Liver (tissue), 8 donors: ENCODE measurements at regions not wholly inside any gene's neighbourhood (a gene's known extent, or its start where the extent isn't known, plus 50 kb on each side); places are given as distances from the start of the nearest gene placed in this dataset.

Experiments
- DNase-seq: peaks from one replicate; pipeline ENCODE4 v3.0.0-alpha.2; 2017; ENCODE audit warnings: low spot score
- H3K27ac ChIP-seq, 2 donors: one replicate each; pipeline ENCODE4 v1.7.0; 2013; ENCODE audit warnings: inconsistent platforms in 2 of 2, low read length in 2 of 2, control low read depth in 1 of 2, low read depth in 1 of 2, mild to moderate bottlenecking in 1 of 2
- H3K27me3 ChIP-seq, 4 donors: one replicate each; pipeline versions ENCODE4 v1.6.1 to v1.7.0; 2013; ENCODE audit warnings: low read length in 3 of 4, inconsistent platforms in 1 of 4, mild to moderate bottlenecking in 1 of 4, moderate library complexity in 1 of 4; ENCODE audit not compliant: control insufficient read depth in 4 of 4, insufficient read depth in 4 of 4
- H3K36me3 ChIP-seq, 4 donors: one replicate each; pipeline versions ENCODE4 v1.6.1 to v1.7.0; 2013; ENCODE audit warnings: low read length in 3 of 4, mild to moderate bottlenecking in 3 of 4, low read depth in 1 of 4, moderate library complexity in 1 of 4; ENCODE audit not compliant: control insufficient read depth in 4 of 4, insufficient read depth in 3 of 4
- H3K4me1 ChIP-seq, 4 donors: one replicate each; pipeline versions ENCODE4 v1.6.1 to v1.7.0; 2013; ENCODE audit warnings: low read length in 3 of 4, mild to moderate bottlenecking in 3 of 4, moderate library complexity in 1 of 4; ENCODE audit not compliant: control insufficient read depth in 4 of 4, insufficient read depth in 4 of 4
- H3K4me3 ChIP-seq, 3 donors: one replicate each; pipeline versions ENCODE4 v1.6.1 to v1.7.0; 2013; ENCODE audit warnings: low read length in 3 of 3, control low read depth in 1 of 3, low read depth in 1 of 3, mild to moderate bottlenecking in 1 of 3
- H3K9ac ChIP-seq, 2 donors: one replicate each; pipeline ENCODE4 v1.7.0; 2013; ENCODE audit warnings: low read length in 2 of 2, mild to moderate bottlenecking in 2 of 2, moderate library complexity in 2 of 2, control low read depth in 1 of 2, low read depth in 1 of 2
- H3K9me3 ChIP-seq, 4 donors: one replicate each; pipeline versions ENCODE4 v1.6.1 to v1.7.0; 2013; ENCODE audit warnings: low read length in 3 of 4; ENCODE audit not compliant: control insufficient read depth in 4 of 4
- ATF3 ChIP-seq: IDR thresholded peaks from 2 replicates; pipeline ENCODE4 v1.6.1; 2016; ENCODE audit warnings: antibody characterized with exemption
- CTCF ChIP-seq: fragments of 150-350 bp; IDR thresholded peaks from 2 replicates; pipeline ENCODE4 v1.5.1; 2017; ENCODE audit warnings: improper control_type of control experiment, low read depth, low read length; ENCODE audit not compliant: missing input control
- EGR1 ChIP-seq, 2 donors: IDR thresholded peaks; 2 replicates each; pipeline ENCODE4 v1.6.1; 2016 to 2018; ENCODE audit warnings: antibody characterized with exemption in 2 of 2, low read depth in 2 of 2
- FOXA1 ChIP-seq: IDR thresholded peaks from 2 replicates; pipeline ENCODE4 v1.6.1; 2016; ENCODE audit warnings: antibody characterized with exemption
- FOXA2 ChIP-seq: IDR thresholded peaks from 2 replicates; pipeline ENCODE4 v1.6.1; 2016; ENCODE audit warnings: antibody characterized with exemption
- GABPA ChIP-seq, 2 donors: IDR thresholded peaks in 1 of 2; conservative IDR thresholded peaks in 1 of 2; 2 replicates each; pipeline ENCODE4 v1.6.1; 2016; ENCODE audit warnings: antibody characterized with exemption in 2 of 2, mild to moderate bottlenecking in 1 of 2, moderate library complexity in 1 of 2
- HNF4A ChIP-seq, 2 donors: conservative IDR thresholded peaks; 2 replicates each; pipeline ENCODE4 v1.6.1; 2016; ENCODE audit warnings: antibody characterized with exemption in 2 of 2, mild to moderate bottlenecking in 2 of 2
- HNF4G ChIP-seq: IDR thresholded peaks from 2 replicates; pipeline ENCODE4 v1.6.1; 2016; ENCODE audit warnings: antibody characterized with exemption
- JUND ChIP-seq, 2 donors: IDR thresholded peaks; 2 replicates each; pipeline ENCODE4 v1.6.1; 2016; ENCODE audit warnings: antibody characterized with exemption in 2 of 2
- NR2F2 ChIP-seq: IDR thresholded peaks from 2 replicates; pipeline ENCODE4 v1.6.1; 2016; ENCODE audit warnings: antibody characterized with exemption
- RAD21 ChIP-seq, 2 donors: IDR thresholded peaks; 2 replicates each; pipeline ENCODE4 v1.6.1; 2016; ENCODE audit warnings: antibody characterized with exemption in 2 of 2, mild to moderate bottlenecking in 2 of 2
- REST ChIP-seq: IDR thresholded peaks from 2 replicates; pipeline ENCODE4 v1.6.1; 2016; ENCODE audit warnings: antibody characterized with exemption, mild to moderate bottlenecking
- RXRA ChIP-seq, 2 donors: IDR thresholded peaks; 2 replicates each; pipeline ENCODE4 v1.6.1; 2017 to 2018; ENCODE audit warnings: antibody characterized with exemption in 2 of 2, mild to moderate bottlenecking in 1 of 2
- SP1 ChIP-seq: IDR thresholded peaks from 2 replicates; pipeline ENCODE4 v1.6.1; 2018; ENCODE audit warnings: antibody characterized with exemption, mild to moderate bottlenecking
- TAF1 ChIP-seq: conservative IDR thresholded peaks from 2 replicates; pipeline ENCODE4 v1.6.1; 2016; ENCODE audit warnings: antibody characterized with exemption, mild to moderate bottlenecking
- YY1 ChIP-seq: IDR thresholded peaks from 2 replicates; pipeline ENCODE4 v1.6.1; 2016; ENCODE audit warnings: antibody characterized with exemption, mild to moderate bottlenecking
- ZBTB33 ChIP-seq: IDR thresholded peaks from 2 replicates; pipeline ENCODE4 v1.6.1; 2016; ENCODE audit warnings: antibody characterized with exemption
- WGBS: extraction: QIAGEN DNeasy Blood & Tissue Kit; methylation state at CpG from one replicate; pipeline ENCODE4 v1.1.7; 2013; 5-methylcytosine and 5-hydroxymethylcytosine counted together
- donor health status: healthy.
- donor health status: healthy.
- donor health status: healthy.
- donor health status: healthy.
- donor health status: healthy.

GRCh38 chr1:212192261-212192998, 92.8 kb upstream of the PPP2R5A start:
- Histone ChIP-seq H3K9me3 (no peaks in the 10 kb centered on the region), H3K27me3 (no peaks in the 10 kb centered on the region), H3K36me3 (no peaks in the 10 kb centered on the region), H3K4me1 (no peaks in the 10 kb centered on the region), H3K4me3 (no peak overlapping the region), H3K27ac (no peak overlapping the region), H3K9ac (no peak overlapping the region)
- TF ChIP-seq GABPA (IDR thresholded peaks at IDR 0.05 in 1 of 2, conservative IDR thresholded peaks at IDR 0.05 in 1 of 2), result no peak
- no peak for TF ChIP-seq RXRA (IDR thresholded peaks at IDR 0.05)
- TF ChIP-seq CTCF, result no peak
- no peak for TF ChIP-seq TAF1
- no peak for TF ChIP-seq RAD21 (IDR thresholded peaks at IDR 0.05)
- TF ChIP-seq ZBTB33, result no peak
- TF ChIP-seq FOXA2, result no peak
- TF ChIP-seq HNF4A (conservative IDR thresholded peaks at IDR 0.05), result no peak
- no peak for TF ChIP-seq REST
- TF ChIP-seq ATF3, result no peak
- TF ChIP-seq HNF4G, result no peak
- no peak for TF ChIP-seq EGR1 (IDR thresholded peaks at IDR 0.05; ENCODE audit: low read depth in 2 of 2)
- TF ChIP-seq JUND (IDR thresholded peaks at IDR 0.05), result no peak
- TF ChIP-seq NR2F2, result no peak
- no peak for TF ChIP-seq FOXA1
- no peak for TF ChIP-seq SP1
- DNase-seq, result no peak
- 46% methylated on average over 2 of the region's 2 CpGs for WGBS

- no peak for DNase-seq
- no peak overlapping the region for H3K4me3 ChIP-seq
- WGBS, result 97% methylated on average over 3 of the region's 3 CpGs
- H3K36me3 ChIP-seq, result no peaks in the 10 kb centered on the region
- peaks cover 0 to 3% (median 0%) of the 10 kb centered on the region in 4 donors for H3K9me3 ChIP-seq
- no peaks in the 10 kb centered on the region for H3K4me1 ChIP-seq
- no peak overlapping the region for H3K9ac ChIP-seq
- H3K27ac ChIP-seq, result no peak overlapping the region
- H3K27me3 ChIP-seq, result no peaks in the 10 kb centered on the region
- TF ChIP-seq ZBTB33 (no peak), YY1 (no peak), CTCF (no peak)
Observed at GRCh38 chr1:212196355-212196754, 88.9 kb upstream of the PPP2R5A start.
